Psoas muscle (tissue), 7 donors: ENCODE measurements at regions not wholly inside any gene's neighbourhood (a gene's known extent, or its start where the extent isn't known, plus 50 kb on each side); places are given as distances from the start of the nearest gene placed in this dataset.

Experiments used
- ATAC-seq, 4 donors: fragments of 200-7000 bp; cut with Tn5 transposase; one replicate each; pipeline ENCODE4 v1.9.1; 2020; ENCODE audit warnings: moderate library complexity in 3 of 4, mild to moderate bottlenecking in 2 of 4
- DNase-seq, 2 donors: peaks; one replicate each; pipeline ENCODE4 v3.0.0-alpha.2; 2020
- H3K27ac ChIP-seq: fragments of 200-600 bp; one replicate; pipeline ENCODE4 v1.8.0; 2022
- H3K27me3 ChIP-seq, 3 donors: fragments of 200-600 bp in 1 of 3; one replicate each; pipeline versions ENCODE4 v1.6.1 to v1.8.0; 2013 to 2022; ENCODE audit warnings: low read length in 2 of 3, mild to moderate bottlenecking in 2 of 3, moderate library complexity in 1 of 3; ENCODE audit not compliant: insufficient read depth in 3 of 3
- H3K36me3 ChIP-seq, 2 donors: fragments of 200-600 bp in 1 of 2; one replicate each; pipeline versions ENCODE4 v1.6.1 to v1.8.0; 2013 to 2022; ENCODE audit warnings: low read depth in 1 of 2, mild to moderate bottlenecking in 1 of 2, moderate library complexity in 1 of 2; ENCODE audit not compliant: insufficient read depth in 1 of 2
- H3K4me1 ChIP-seq: fragments of 200-600 bp; one replicate; pipeline ENCODE4 v1.8.0; 2022
- H3K4me3 ChIP-seq: fragments of 200-600 bp; one replicate; pipeline ENCODE4 v1.8.0; 2022; ENCODE audit warnings: mild to moderate bottlenecking
- H3K9me3 ChIP-seq: fragments of 200-600 bp; one replicate; pipeline ENCODE4 v1.8.0; 2022
- WGBS, 3 donors: extraction: QIAGEN DNeasy Blood & Tissue Kit; methylation state at CpG; one replicate each; pipeline versions ENCODE4 v1.1.6 to v1.1.7; 2013; 5-methylcytosine and 5-hydroxymethylcytosine counted together
- intact Hi-C, 2 donors: fragments of 100-400 bp; cut with DNase I; formaldehyde crosslinking; loops; one replicate each; pipeline versions ENCODE4 v1.11.0 to v1.14.2; 2022
- TF ChIP-seq, protein P1 (sequence below): fragments of 200-600 bp; IDR thresholded peaks from one replicate; pipeline ENCODE4 v1.8.0; 2022; ENCODE audit warnings: antibody characterized with exemption
- donor health status: healthy with polysubstance abuse.
- donor health status: DM: no; HTN: no; CAD: no; lungs with moderate emphysema.
- donor health status: Bipolar disorder and iron deficiency.
- donor health status: healthy.
- donor health status: DM: yes; HTN: yes; CAD: no.
- donor health status: DM: no; HTN: no; CAD: no.
- donor health status: DM: yes; HTN: yes; CAD: no.

- TF ChIP-seq, protein P1, sequence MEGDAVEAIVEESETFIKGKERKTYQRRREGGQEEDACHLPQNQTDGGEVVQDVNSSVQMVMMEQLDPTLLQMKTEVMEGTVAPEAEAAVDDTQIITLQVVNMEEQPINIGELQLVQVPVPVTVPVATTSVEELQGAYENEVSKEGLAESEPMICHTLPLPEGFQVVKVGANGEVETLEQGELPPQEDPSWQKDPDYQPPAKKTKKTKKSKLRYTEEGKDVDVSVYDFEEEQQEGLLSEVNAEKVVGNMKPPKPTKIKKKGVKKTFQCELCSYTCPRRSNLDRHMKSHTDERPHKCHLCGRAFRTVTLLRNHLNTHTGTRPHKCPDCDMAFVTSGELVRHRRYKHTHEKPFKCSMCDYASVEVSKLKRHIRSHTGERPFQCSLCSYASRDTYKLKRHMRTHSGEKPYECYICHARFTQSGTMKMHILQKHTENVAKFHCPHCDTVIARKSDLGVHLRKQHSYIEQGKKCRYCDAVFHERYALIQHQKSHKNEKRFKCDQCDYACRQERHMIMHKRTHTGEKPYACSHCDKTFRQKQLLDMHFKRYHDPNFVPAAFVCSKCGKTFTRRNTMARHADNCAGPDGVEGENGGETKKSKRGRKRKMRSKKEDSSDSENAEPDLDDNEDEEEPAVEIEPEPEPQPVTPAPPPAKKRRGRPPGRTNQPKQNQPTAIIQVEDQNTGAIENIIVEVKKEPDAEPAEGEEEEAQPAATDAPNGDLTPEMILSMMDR, result no peak
- ATAC-seq (no peak), DNase-seq (no peak)
- no peaks in the 10 kb centered on the region for H3K4me1 ChIP-seq
- no peaks in the 10 kb centered on the region for H3K27me3 ChIP-seq
- intact Hi-C loops, result no loop called here
- no peaks in the 10 kb centered on the region for H3K36me3 ChIP-seq
- WGBS, 3 donors, result 44 to 60% (median 55%) methylated on average over 4 of the region's 4 CpGs
- no peak overlapping the region for H3K4me3 ChIP-seq
- no peak overlapping the region for H3K27ac ChIP-seq
- no peaks in the 10 kb centered on the region for H3K9me3 ChIP-seq
Measured at GRCh38 chr14:71692496-71692895, 239.7 kb upstream of the RGS6 start.

- no peak overlapping the region for H3K4me3 ChIP-seq
- ATAC-seq, result no peak
- TF ChIP-seq, protein P1, result no peak
- 68 to 77% (median 76%) methylated on average over 6 of the region's 6 CpGs for WGBS, 3 donors
- intact Hi-C loops, result no loop called here
- H3K9me3 ChIP-seq, result no peaks in the 10 kb centered on the region
- H3K4me1 ChIP-seq, result no peaks in the 10 kb centered on the region
- no peaks in the 10 kb centered on the region for H3K36me3 ChIP-seq
- no peaks in the 10 kb centered on the region for H3K27me3 ChIP-seq
- no peak overlapping the region for H3K27ac ChIP-seq
- DNase-seq, result no peak
Measured at GRCh38 chr14:71693381-71693780, 238.8 kb upstream of the RGS6 start.

DNA sequence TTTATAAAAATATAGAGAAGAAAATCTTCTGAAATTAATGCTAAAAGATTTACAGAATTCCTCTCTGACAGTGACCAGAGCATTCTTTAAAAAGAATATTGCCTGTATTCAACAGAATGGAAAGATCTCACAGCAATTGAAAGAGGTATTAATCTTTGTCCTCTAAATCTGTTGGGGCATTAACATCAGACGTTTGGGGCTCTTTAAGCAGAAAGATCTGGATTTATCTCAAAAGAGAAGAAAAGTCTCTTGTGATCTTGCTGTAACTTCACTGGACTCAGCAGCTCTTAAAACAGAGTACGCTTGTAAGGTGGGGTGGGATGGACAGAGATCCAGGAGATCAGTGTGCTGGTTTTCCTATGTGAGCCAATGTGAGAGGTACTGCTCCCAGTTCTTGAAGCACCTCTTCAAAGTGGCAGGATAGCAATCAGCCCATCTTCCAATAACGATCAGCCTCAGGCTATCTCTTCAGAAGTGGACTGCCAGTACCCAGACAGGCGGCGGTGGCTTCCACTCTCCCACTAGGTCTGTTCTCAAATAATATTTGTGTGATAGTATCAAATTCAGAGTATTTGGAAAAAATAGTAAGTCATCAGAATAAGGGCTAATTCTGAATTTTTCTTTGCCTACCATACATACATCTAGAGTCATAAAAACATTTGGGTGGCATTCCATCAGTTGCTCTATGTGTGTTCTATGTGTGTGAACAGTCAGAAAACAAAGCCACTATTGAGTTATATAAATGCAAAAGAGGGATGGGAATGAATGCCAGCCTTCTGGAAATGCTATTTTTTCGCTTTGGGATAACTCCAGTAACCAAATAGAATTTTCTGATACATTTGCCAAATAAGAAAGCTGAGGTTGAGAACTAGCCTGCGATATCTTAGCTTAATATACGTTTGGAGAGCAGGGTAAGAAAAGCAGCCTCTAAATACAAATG is 237.4 kb upstream of the RGS6 start:
- intact Hi-C loops, result no loop called here
- Histone ChIP-seq H3K4me3 (no peak overlapping the region), H3K9me3 (no peaks in the 10 kb centered on the region), H3K36me3 (no peaks in the 10 kb centered on the region), H3K4me1 (no peaks in the 10 kb centered on the region), H3K27ac (no peak overlapping the region), H3K27me3 (no peaks in the 10 kb centered on the region)
- WGBS, 3 donors, result 85 to 91% (median 85%) methylated on average over 8 of the region's 8 CpGs
- ATAC-seq, result no peak
- TF ChIP-seq, protein P1, result no peak
- DNase-seq, result no peak

DNA sequence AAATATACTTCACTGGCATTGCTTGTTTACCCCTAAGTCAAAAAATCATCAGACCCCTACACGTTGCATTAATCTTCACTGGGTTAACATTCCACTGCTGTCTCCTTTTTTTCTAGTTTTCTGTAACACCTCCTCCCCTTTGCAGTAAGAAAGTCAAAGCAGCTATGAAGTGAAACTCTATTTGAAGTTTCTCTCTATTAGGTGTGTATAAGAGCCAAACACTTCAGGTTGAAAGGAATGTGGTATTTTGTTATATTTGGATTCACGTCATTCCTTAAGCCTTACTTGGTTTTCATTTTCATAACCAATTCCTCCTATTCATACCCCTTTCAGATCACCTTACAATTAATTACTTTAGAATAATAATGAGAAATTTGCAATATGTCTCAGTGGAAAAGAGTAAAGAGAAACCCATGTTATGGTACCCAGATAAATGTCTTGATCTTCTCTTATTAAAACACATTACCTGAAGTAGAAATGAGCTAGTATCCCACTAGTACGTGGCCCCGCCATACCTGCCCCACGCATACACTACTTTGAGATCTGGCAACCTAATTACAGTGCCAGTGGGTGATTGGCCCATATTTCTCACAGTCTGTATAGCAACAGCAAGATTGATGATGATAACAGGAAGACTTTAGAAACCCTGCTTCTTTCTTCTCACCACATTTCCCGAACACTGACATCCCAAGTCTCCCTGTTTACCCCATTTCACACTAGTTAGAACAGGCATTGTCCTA is 236.4 kb upstream of the RGS6 start:
- TF ChIP-seq, protein P1, result no peak
- no peaks in the 10 kb centered on the region for H3K27me3 ChIP-seq
- intact Hi-C loops, result no loop called here
- no peaks in the 10 kb centered on the region for H3K4me1 ChIP-seq
- H3K27ac ChIP-seq, result no peak overlapping the region
- no peaks in the 10 kb centered on the region for H3K9me3 ChIP-seq
- ATAC-seq (no peak), DNase-seq (no peak)
- H3K36me3 ChIP-seq, result no peaks in the 10 kb centered on the region
- 88 to 91% (median 91%) methylated on average over 6 of the region's 6 CpGs for WGBS, 3 donors
- no peak overlapping the region for H3K4me3 ChIP-seq
